ENCODE measurements at regions not wholly inside any gene's neighbourhood (a gene's known extent, or its start where the extent isn't known, plus 50 kb on each side); places are given as distances from the start of the nearest gene placed in this dataset.

- TF ChIP-seq E4F1 (CRISPR knock-in tag; IDR thresholded peaks at IDR 0.05; ENCODE audit: borderline replicate concordance) (no peak), NR3C1 (CRISPR knock-in tag; IDR thresholded peaks at IDR 0.05) (no peak), ZNF184 (CRISPR knock-in tag; IDR thresholded peaks at IDR 0.05) (no peak), ZNF311 (CRISPR knock-in tag; IDR thresholded peaks at IDR 0.05) (no peak), ZNF76 (CRISPR knock-in tag; IDR thresholded peaks at IDR 0.05; ENCODE audit: borderline replicate concordance) (no peak), ZNF280A (IDR thresholded peaks at IDR 0.05; ENCODE audit: low read depth, partially characterized antibody) (no peak), ELF1 (tag; IDR thresholded peaks at IDR 0.05) (no peak), POLR2A (conservative IDR thresholded peaks at IDR 0.05) (no peak), ZC3H8 (IDR thresholded peaks at IDR 0.05) (no peak), SREBF2 (CRISPR knock-in tag; IDR thresholded peaks at IDR 0.05) (no peak), ZFP91 (CRISPR knock-in tag; IDR thresholded peaks at IDR 0.05) (no peak), EP300 (IDR thresholded peaks at IDR 0.05; ENCODE audit: low read length) (no peak), HDAC2 (IDR thresholded peaks at IDR 0.05) (no peak)
- TF ChIP-seq, protein P1, sequence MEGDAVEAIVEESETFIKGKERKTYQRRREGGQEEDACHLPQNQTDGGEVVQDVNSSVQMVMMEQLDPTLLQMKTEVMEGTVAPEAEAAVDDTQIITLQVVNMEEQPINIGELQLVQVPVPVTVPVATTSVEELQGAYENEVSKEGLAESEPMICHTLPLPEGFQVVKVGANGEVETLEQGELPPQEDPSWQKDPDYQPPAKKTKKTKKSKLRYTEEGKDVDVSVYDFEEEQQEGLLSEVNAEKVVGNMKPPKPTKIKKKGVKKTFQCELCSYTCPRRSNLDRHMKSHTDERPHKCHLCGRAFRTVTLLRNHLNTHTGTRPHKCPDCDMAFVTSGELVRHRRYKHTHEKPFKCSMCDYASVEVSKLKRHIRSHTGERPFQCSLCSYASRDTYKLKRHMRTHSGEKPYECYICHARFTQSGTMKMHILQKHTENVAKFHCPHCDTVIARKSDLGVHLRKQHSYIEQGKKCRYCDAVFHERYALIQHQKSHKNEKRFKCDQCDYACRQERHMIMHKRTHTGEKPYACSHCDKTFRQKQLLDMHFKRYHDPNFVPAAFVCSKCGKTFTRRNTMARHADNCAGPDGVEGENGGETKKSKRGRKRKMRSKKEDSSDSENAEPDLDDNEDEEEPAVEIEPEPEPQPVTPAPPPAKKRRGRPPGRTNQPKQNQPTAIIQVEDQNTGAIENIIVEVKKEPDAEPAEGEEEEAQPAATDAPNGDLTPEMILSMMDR (IDR thresholded peaks at IDR 0.05 in 2 of 3, conservative IDR thresholded peaks at IDR 0.05 in 1 of 3; ENCODE audit: insufficient read depth in 2 of 3, low read depth in 1 of 3, low read length in 3 of 3) = no peak
Observed at GRCh38 chrX:20653070-20653469, 386.4 kb upstream of the RPS6KA3 start.

Data from K562 (cell line).